AG04449 (cell line): ENCODE measurements at regions not wholly inside any gene's neighbourhood (a gene's known extent, or its start where the extent isn't known, plus 50 kb on each side); places are given as distances from the start of the nearest gene placed in this dataset.

Experiments used
- CTCF ChIA-PET: fragments of 350-600 bp; formaldehyde crosslinking; extraction: SDS; loops from one replicate; lab custom pipeline; 2021; ENCODE audit warnings: antibody characterized with exemption; lab: Yijun Ruan, JAX
- POLR2A ChIA-PET: fragments of 400-600, 350-600 bp; formaldehyde crosslinking; extraction: SDS; loops from one replicate; lab custom pipeline; 2020; ENCODE audit warnings: antibody characterized with exemption, inconsistent platforms; lab: Yijun Ruan, JAX
- DNase-seq: peaks from one replicate; pipeline ENCODE4 v3.0.0-alpha.2; 2010; ENCODE audit warnings: low read depth, low spot score
- H3K4me3 ChIP-seq: 2 replicates; pipeline ENCODE4 v1.5.1; 2011; ENCODE audit warnings: low read depth, mild to moderate bottlenecking, control low read depth, low read length
- CTCF ChIP-seq: IDR thresholded peaks from one replicate; pipeline ENCODE4 v1.5.1; 2011; ENCODE audit warnings: mild to moderate bottlenecking, moderate library complexity, low read length, control low read depth, inconsistent platforms; ENCODE audit not compliant: insufficient read depth; ENCODE audit errors: missing control alignments

GRCh38 chr11:110984693-110985092 is 260.8 kb upstream of the POU2AF2 start:
- no peak overlapping the region for H3K4me3 ChIP-seq
- ChIA-PET POLR2A (no interaction called here), CTCF (no interaction called here)
- no peak for TF ChIP-seq CTCF
- no peak for DNase-seq

GRCh38 chr11:110984147-110984546 is 261.4 kb upstream of the POU2AF2 start:
- ChIA-PET CTCF (no interaction called here), POLR2A (no interaction called here)
- H3K4me3 ChIP-seq, result no peak overlapping the region
- no peak for TF ChIP-seq CTCF
- no peak for DNase-seq

- DNase-seq, result no peak
- H3K4me3 ChIP-seq, result no peak overlapping the region
- ChIA-PET CTCF (no interaction called here), POLR2A (no interaction called here)
- no peak for TF ChIP-seq CTCF
Measured at GRCh38 chr11:110982214-110982613, 263.3 kb upstream of the POU2AF2 start.

- POLR2A ChIA-PET, result no interaction called here
- CTCF ChIA-PET, result interaction anchor here (1.1 kb wide), 1 partner anchor 12 kb away, joined by 3 read pairs; no protein-coding TSS in a partner anchor
- TF ChIP-seq CTCF, result no peak
- no peak for DNase-seq
- H3K4me3 ChIP-seq, result no peak overlapping the region
Measured at GRCh38 chr11:110979696-110980095, 265.8 kb upstream of the POU2AF2 start.

GRCh38 chr11:110977661-110978060 is 265.4 kb upstream of the ARHGAP20 start:
- POLR2A ChIA-PET, result no interaction called here
- no peak overlapping the region for H3K4me3 ChIP-seq
- CTCF ChIA-PET, result no interaction called here
- DNase-seq, result no peak
- no peak for TF ChIP-seq CTCF

GRCh38 chr11:110974731-110975130 is 262.5 kb upstream of the ARHGAP20 start:
- ChIA-PET POLR2A (no interaction called here), CTCF (no interaction called here)
- no peak for TF ChIP-seq CTCF
- H3K4me3 ChIP-seq, result no peak overlapping the region
- no peak for DNase-seq
